ENCODE measurements at regions not wholly inside any gene's neighbourhood (a gene's known extent, or its start where the extent isn't known, plus 50 kb on each side); places are given as distances from the start of the nearest gene placed in this dataset.

- no peak overlapping the region for H3K4me3 ChIP-seq
- no peak for ATAC-seq
- TF ChIP-seq NANOG (IDR thresholded peaks at IDR 0.05; ENCODE audit: borderline replicate concordance), result no peak
- H2AFZ ChIP-seq, result no peak overlapping the region
- Mint-ChIP-seq H3K4me3 (no peak overlapping the region), H3K36me3 (ENCODE audit: low read depth) (no peaks in the 10 kb centered on the region), H3K4me1 (no peaks in the 10 kb centered on the region), H3K9me3 (no peaks in the 10 kb centered on the region), H3K27ac (no peak overlapping the region), H3K27me3 (ENCODE audit: insufficient read depth, low read depth, poor library complexity) (peaks cover 2% of the 10 kb centered on the region)
- H3K27me3 ChIP-seq (ENCODE audit: insufficient read depth), result no peaks in the 10 kb centered on the region
- H3K27ac ChIP-seq (ENCODE audit: low read depth), result no peak overlapping the region
- H3F3A ChIP-seq (replicated peaks; ENCODE audit: low read depth), result no peaks in the 10 kb centered on the region
- 0 out of 2 replicates have a peak, but pooled peaks cover 3% of the 10 kb centered on the region for H3K9me2 ChIP-seq (ENCODE audit: insufficient read depth)
- H3K36me3 ChIP-seq (ENCODE audit: insufficient read depth), result no peaks in the 10 kb centered on the region
- H3K79me2 ChIP-seq (replicated peaks; ENCODE audit: insufficient read depth), result no peaks in the 10 kb centered on the region
- H3K4me1 ChIP-seq (ENCODE audit: insufficient read depth), result no peaks in the 10 kb centered on the region
- no peak for DNase-seq (ENCODE audit: low spot score)
- H3K4me2 ChIP-seq, result no peak overlapping the region
- H4K20me1 ChIP-seq (replicated peaks; ENCODE audit: insufficient read depth), result no peaks in the 10 kb centered on the region
Observed at GRCh38 chr2:15727396-15728244, 136.0 kb downstream of the DDX1 start.

GRCh38 chr2:15728245-15728938, 136.7 kb downstream of the DDX1 start:
- Histone ChIP-seq H2AFZ (no peak overlapping the region), H3K4me1 (ENCODE audit: insufficient read depth) (no peaks in the 10 kb centered on the region), H3K9me2 (ENCODE audit: insufficient read depth) (no peaks in the 10 kb centered on the region), H3K36me3 (ENCODE audit: insufficient read depth) (no peaks in the 10 kb centered on the region), H3F3A (replicated peaks; ENCODE audit: low read depth) (no peaks in the 10 kb centered on the region), H3K4me3 (no peak overlapping the region), H3K27me3 (ENCODE audit: insufficient read depth) (no peaks in the 10 kb centered on the region), H4K20me1 (replicated peaks; ENCODE audit: insufficient read depth) (no peaks in the 10 kb centered on the region), H3K27ac (ENCODE audit: low read depth) (no peak overlapping the region), H3K79me2 (replicated peaks; ENCODE audit: insufficient read depth) (no peaks in the 10 kb centered on the region), H3K4me2 (no peak overlapping the region)
- Mint-ChIP-seq H3K9me3 (no peaks in the 10 kb centered on the region), H3K27ac (no peak overlapping the region), H3K4me3 (no peak overlapping the region), H3K4me1 (no peaks in the 10 kb centered on the region), H3K27me3 (ENCODE audit: insufficient read depth, low read depth, poor library complexity) (peaks cover 2% of the 10 kb centered on the region), H3K36me3 (ENCODE audit: low read depth) (no peaks in the 10 kb centered on the region)
- ATAC-seq, result no peak
- no peak for DNase-seq (ENCODE audit: low spot score)
- no peak for TF ChIP-seq NANOG (IDR thresholded peaks at IDR 0.05; ENCODE audit: borderline replicate concordance)
- TF ChIP-seq JUNB (IDR thresholded peaks at IDR 0.05; ENCODE audit: unreplicated experiment), result no peak
- TF ChIP-seq POLR2AphosphoS5 (IDR thresholded peaks at IDR 0.05; ENCODE audit: low read depth), result no peak
- TF ChIP-seq CTCF (conservative IDR thresholded peaks at IDR 0.05; ENCODE audit: low read depth in 2 of 2), result no peak
- TF ChIP-seq ETS1 (IDR thresholded peaks at IDR 0.05), result no peak
- no peak for TF ChIP-seq REST (IDR thresholded peaks at IDR 0.05; ENCODE audit: unreplicated experiment)

Data from GM23338 (cell line).